ENCODE measurements at regions not wholly inside any gene's neighbourhood (a gene's known extent, or its start where the extent isn't known, plus 50 kb on each side); places are given as distances from the start of the nearest gene placed in this dataset.
"Not testable (repeated sequence)": the region's sequence is repeated elsewhere in the genome, so short reads cannot be mapped to it uniquely, and the experiment has no call there.

GRCh38 chr12:19657732-19658130, 218.4 kb downstream of the AEBP2 start:
- Mint-ChIP-seq H3K27ac (no peak overlapping the region), H3K9me3 (no peaks in the 10 kb centered on the region), H3K4me3 (no peak overlapping the region), H3K36me3 (ENCODE audit: low read depth) (no peaks in the 10 kb centered on the region), H3K4me1 (ENCODE audit: low read depth) (no peaks in the 10 kb centered on the region), H3K27me3 (ENCODE audit: insufficient read depth) (no peaks in the 10 kb centered on the region)
- intact Hi-C loops (cut with micrococcal nuclease): no loop called here
- no peak for DNase-seq (ENCODE audit: low spot score)

- Mint-ChIP-seq H3K27ac (no peak overlapping the region), H3K27me3 (ENCODE audit: insufficient read depth) (no peaks in the 10 kb centered on the region)
- intact Hi-C loops (cut with micrococcal nuclease): no loop called here
Measured at GRCh38 chr12:19659086-19659485, 219.8 kb downstream of the AEBP2 start.

GRCh38 chr12:19659501-19659900, 220.2 kb downstream of the AEBP2 start:
- intact Hi-C loops (cut with micrococcal nuclease): no loop called here
- H3K27ac Mint-ChIP-seq: no peak overlapping the region
- no peaks in the 10 kb centered on the region for H3K27me3 Mint-ChIP-seq (ENCODE audit: insufficient read depth)
- H3K4me3 Mint-ChIP-seq: no peak overlapping the region
- no peaks in the 10 kb centered on the region for H3K36me3 Mint-ChIP-seq (ENCODE audit: low read depth)
- DNase-seq (ENCODE audit: low spot score): no peak
- no peaks in the 10 kb centered on the region for H3K9me3 Mint-ChIP-seq
- no peaks in the 10 kb centered on the region for H3K4me1 Mint-ChIP-seq (ENCODE audit: low read depth)

More at GRCh38 chr12:19659086-19659485, 219.8 kb downstream of the AEBP2 start:
- no peaks in the 10 kb centered on the region for H3K4me1 Mint-ChIP-seq (ENCODE audit: low read depth)
- DNase-seq (ENCODE audit: low spot score): no peak
- H3K36me3 Mint-ChIP-seq (ENCODE audit: low read depth): no peaks in the 10 kb centered on the region
- H3K9me3 Mint-ChIP-seq: no peaks in the 10 kb centered on the region
- H3K4me3 Mint-ChIP-seq: no peak overlapping the region

DNA sequence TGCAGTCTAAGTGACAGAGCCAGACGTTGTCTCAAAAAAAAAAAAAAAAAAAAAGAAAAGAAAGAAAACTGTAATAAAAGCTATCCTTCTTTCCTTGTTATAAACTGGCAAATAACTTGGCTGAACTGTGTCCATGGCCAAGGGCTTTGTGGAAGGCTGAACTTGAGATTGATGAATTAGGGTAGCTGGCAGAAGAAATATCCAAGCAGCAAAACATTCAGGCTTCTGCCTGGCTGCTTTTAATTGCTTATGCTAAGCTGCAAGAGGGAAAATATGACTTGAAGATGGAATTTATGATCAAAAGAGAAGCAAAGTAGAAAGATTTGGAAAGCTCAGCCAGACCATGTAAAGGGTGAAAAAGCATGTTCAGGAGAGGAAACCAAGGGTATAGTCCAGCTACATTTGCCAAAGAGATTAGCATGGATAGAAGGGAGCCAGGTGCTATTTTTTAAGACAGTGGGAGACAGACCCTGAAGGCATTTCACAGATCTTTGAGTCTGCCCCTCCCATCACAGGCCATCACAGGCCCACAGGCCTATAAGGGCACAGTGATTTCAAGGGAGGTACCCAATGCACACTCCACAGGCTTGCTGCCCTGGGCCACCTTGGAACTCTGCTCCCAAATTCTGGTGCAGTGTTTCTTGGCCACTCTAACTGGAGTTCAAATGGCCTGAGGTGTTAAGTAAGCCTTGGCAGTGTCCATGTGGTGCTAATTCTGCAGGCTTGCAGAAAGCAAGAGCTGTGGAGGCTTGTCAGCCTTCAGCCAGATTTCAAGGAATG, 226.0 kb downstream of the AEBP2 start:
- Mint-ChIP-seq H3K27ac (no peak overlapping the region), H3K27me3 (ENCODE audit: insufficient read depth) (peaks cover 10% of the 10 kb centered on the region), H3K9me3 (no peaks in the 10 kb centered on the region), H3K4me3 (no peak overlapping the region), H3K36me3 (ENCODE audit: low read depth) (no peaks in the 10 kb centered on the region), H3K4me1 (ENCODE audit: low read depth) (no peaks in the 10 kb centered on the region)
- DNase-seq (ENCODE audit: low spot score): no peak
- intact Hi-C loops (cut with micrococcal nuclease): no loop called here

DNA sequence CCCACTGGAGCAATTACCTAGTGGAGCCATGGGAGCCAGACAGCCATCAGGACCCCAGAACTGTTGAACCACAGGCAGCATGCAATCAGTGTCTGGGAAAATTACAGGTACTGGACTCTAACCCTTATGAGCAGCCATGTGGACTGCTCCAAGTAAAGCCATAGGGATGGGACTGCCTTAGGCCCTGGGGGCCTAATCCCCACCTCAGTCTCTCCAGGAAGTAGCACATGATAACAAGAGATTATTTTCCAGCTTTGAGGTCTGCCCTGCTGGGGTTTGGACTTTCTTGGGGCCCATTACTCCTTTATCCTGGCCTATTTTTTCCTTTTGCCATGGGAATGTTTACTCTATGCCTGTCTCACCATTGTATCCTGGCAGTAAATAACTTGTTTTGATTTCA, 226.8 kb downstream of the AEBP2 start:
- Mint-ChIP-seq H3K4me1 (ENCODE audit: low read depth) (no peaks in the 10 kb centered on the region), H3K36me3 (ENCODE audit: low read depth) (no peaks in the 10 kb centered on the region), H3K9me3 (no peaks in the 10 kb centered on the region), H3K27me3 (ENCODE audit: insufficient read depth) (peaks cover 16% of the 10 kb centered on the region), H3K4me3 (no peak overlapping the region), H3K27ac (no peak overlapping the region)
- no peak for DNase-seq (ENCODE audit: low spot score)
- intact Hi-C loops (cut with micrococcal nuclease): no loop called here

DNA sequence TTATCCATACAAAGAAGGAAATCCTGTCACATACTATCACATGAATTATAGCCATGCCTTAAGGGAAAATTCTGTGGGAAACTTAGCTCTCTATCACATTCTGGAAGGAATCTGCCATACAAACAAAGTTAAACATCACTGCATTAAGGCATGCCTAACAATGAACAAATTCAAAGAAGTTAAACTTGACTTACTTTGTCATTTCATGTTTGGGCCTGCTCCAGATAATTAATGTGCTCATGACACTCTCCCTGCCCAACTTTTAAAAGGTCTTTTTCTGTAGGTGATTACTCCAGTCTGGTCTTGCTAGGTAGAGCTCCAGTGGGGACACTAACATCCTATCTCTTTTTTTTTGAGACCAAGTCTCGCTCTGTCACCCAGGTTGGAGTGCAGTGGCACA, 230.5 kb downstream of the AEBP2 start:
- DNase-seq (ENCODE audit: low spot score): no peak
- Mint-ChIP-seq H3K9me3 (no peaks in the 10 kb centered on the region), H3K4me1 (ENCODE audit: low read depth) (no peaks in the 10 kb centered on the region), H3K27me3 (ENCODE audit: insufficient read depth) (peaks cover 18% of the 10 kb centered on the region), H3K27ac (no peak overlapping the region), H3K4me3 (no peak overlapping the region), H3K36me3 (ENCODE audit: low read depth) (no peaks in the 10 kb centered on the region)
- intact Hi-C loops (cut with micrococcal nuclease): no loop called here

DNA sequence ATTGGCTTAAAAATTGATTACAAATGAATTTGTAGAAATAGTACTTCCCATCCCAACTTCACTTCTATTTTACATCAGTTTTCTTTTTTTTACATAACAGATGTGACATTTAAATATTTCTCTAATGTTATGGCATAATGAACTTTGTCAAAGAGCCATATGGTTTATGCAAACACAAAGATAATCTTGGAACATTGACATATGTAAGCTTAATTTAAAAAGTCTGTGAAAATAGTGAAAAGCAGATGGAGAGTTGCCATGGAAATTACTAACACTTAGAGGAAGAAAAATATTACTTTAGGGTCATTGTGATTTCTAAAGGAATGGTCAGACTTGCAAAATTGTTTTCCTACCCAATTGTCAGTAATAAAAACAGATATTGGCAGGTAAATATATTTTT, 232.4 kb downstream of the AEBP2 start:
- DNase-seq (ENCODE audit: low spot score): no peak
- peaks cover 18% of the 10 kb centered on the region for H3K27me3 Mint-ChIP-seq (ENCODE audit: insufficient read depth)
- intact Hi-C loops (cut with micrococcal nuclease): no loop called here
- no peak overlapping the region for H3K27ac Mint-ChIP-seq
- H3K36me3 Mint-ChIP-seq (ENCODE audit: low read depth): no peaks in the 10 kb centered on the region
- peaks cover 3% of the 10 kb centered on the region for H3K9me3 Mint-ChIP-seq
- peaks cover 6% of the 10 kb centered on the region for H3K4me1 Mint-ChIP-seq (ENCODE audit: low read depth)
- H3K4me3 Mint-ChIP-seq: no peak overlapping the region

GRCh38 chr12:19674437-19674836, 235.1 kb downstream of the AEBP2 start:
- Mint-ChIP-seq H3K27me3 (ENCODE audit: insufficient read depth) (peaks cover 14% of the 10 kb centered on the region), H3K9me3 (peaks cover 20% of the 10 kb centered on the region), H3K4me3 (no peak overlapping the region), H3K4me1 (ENCODE audit: low read depth) (peaks cover 31% of the 10 kb centered on the region), H3K27ac (no peak overlapping the region), H3K36me3 (ENCODE audit: low read depth) (peaks cover 14% of the 10 kb centered on the region)
- intact Hi-C loops (cut with micrococcal nuclease): no loop called here
- no peak for DNase-seq (ENCODE audit: low spot score)

DNA sequence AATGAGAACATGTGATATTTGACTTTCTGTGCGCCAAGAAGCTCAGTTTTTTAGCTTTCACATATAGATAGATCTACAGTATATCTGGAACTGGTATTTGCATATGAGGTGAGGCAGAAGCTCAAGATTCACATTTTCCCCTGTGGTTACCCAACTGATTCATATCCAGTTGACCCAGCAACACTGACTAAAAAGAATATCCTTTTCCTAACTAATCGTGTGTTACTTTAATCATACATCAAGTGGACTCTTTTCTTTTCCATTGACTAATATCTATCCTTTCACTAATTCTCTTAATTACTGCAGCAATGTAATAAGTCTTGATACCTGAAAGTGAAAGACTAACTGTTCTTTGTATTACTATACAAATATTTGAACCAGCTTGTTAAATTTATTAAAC, 236.1 kb downstream of the AEBP2 start:
- peaks cover 29% of the 10 kb centered on the region for H3K9me3 Mint-ChIP-seq
- H3K4me3 Mint-ChIP-seq: no peak overlapping the region
- intact Hi-C loops (cut with micrococcal nuclease): loop anchor here (1.0 to 5.0 kb wide), 5 partner anchors 193 to 1777 kb away; no protein-coding TSS in a partner anchor
- peaks cover 41% of the 10 kb centered on the region for H3K4me1 Mint-ChIP-seq (ENCODE audit: low read depth)
- no peak for DNase-seq (ENCODE audit: low spot score)
- H3K27ac Mint-ChIP-seq: peak overlapping the region; percentile 45
- H3K36me3 Mint-ChIP-seq (ENCODE audit: low read depth): peaks cover 19% of the 10 kb centered on the region
- peaks cover 8% of the 10 kb centered on the region for H3K27me3 Mint-ChIP-seq (ENCODE audit: insufficient read depth)

GRCh38 chr12:19678501-19678900, 239.2 kb downstream of the AEBP2 start:
- H3K9me3 Mint-ChIP-seq: peaks cover 29% of the 10 kb centered on the region
- H3K4me3 Mint-ChIP-seq: peak overlapping the region; percentile 59
- intact Hi-C loops (cut with micrococcal nuclease): loop anchor here (2.0 to 5.0 kb wide), 3 partner anchors 16 to 1774 kb away; no protein-coding TSS in a partner anchor
- H3K27me3 Mint-ChIP-seq (ENCODE audit: insufficient read depth): not testable (repeated sequence)
- peak overlapping the region; percentile 75 for H3K27ac Mint-ChIP-seq
- peak; percentile 12 for DNase-seq (ENCODE audit: low spot score)
- H3K36me3 Mint-ChIP-seq (ENCODE audit: low read depth): peaks cover 19% of the 10 kb centered on the region
- H3K4me1 Mint-ChIP-seq (ENCODE audit: low read depth): peaks cover 49% of the 10 kb centered on the region

- no peak for DNase-seq (ENCODE audit: low spot score)
- Mint-ChIP-seq H3K4me3 (no peak overlapping the region), H3K4me1 (ENCODE audit: low read depth) (peaks cover 42% of the 10 kb centered on the region), H3K9me3 (peaks cover 29% of the 10 kb centered on the region), H3K27ac (no peak overlapping the region), H3K27me3 (ENCODE audit: insufficient read depth) (peaks cover 6% of the 10 kb centered on the region), H3K36me3 (ENCODE audit: low read depth) (peaks cover 19% of the 10 kb centered on the region)
- intact Hi-C loops (cut with micrococcal nuclease): no loop called here
Measured at GRCh38 chr12:19681007-19681406, 241.7 kb downstream of the AEBP2 start.

DNA sequence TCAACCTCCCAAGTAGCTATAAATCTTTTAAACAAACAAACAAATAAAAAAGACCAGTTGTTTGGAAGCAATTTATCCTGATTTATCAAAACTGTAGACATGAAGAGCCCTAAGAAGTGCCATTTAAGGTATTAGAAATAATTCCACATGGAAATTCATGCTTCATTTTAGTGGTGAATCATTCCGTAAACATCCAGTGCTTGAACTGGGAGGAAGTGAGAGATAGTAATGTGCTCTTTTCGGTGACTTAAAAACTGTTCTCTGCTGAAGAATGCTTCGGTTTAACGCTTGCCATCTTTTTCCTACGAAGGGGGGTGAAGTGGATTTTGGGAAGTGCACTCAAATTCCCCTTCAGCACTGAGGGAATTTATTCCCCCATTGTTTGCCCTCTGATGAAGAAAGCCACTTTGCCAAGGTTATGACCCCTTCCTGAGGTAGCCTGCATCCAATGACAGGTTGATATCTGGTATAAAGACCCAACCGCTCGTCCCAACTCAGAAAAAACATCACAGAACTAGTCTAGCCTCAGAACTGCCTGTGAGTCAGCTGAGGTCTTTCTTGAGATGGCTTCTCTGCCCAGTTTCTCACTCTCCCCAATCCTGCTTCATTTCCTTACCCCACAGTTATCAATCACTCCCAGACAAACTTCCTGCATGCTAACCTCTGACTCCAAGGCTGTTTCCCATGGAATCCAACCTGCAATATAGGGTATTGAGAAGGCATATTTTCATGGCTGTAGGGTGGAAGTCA, 244.1 kb downstream of the AEBP2 start:
- Mint-ChIP-seq H3K4me1 (ENCODE audit: low read depth) (peaks cover 28% of the 10 kb centered on the region), H3K36me3 (ENCODE audit: low read depth) (peaks cover 12% of the 10 kb centered on the region)
- intact Hi-C loops (cut with micrococcal nuclease): no loop called here

GRCh38 chr12:19687371-19687770, 248.1 kb downstream of the AEBP2 start:
- Mint-ChIP-seq H3K27me3 (ENCODE audit: insufficient read depth) (peaks cover 6% of the 10 kb centered on the region), H3K4me1 (ENCODE audit: low read depth) (no peaks in the 10 kb centered on the region), H3K4me3 (no peak overlapping the region), H3K27ac (no peak overlapping the region), H3K36me3 (ENCODE audit: low read depth) (no peaks in the 10 kb centered on the region), H3K9me3 (no peaks in the 10 kb centered on the region)
- intact Hi-C loops (cut with micrococcal nuclease): no loop called here
- DNase-seq (ENCODE audit: low spot score): no peak

More for the DNA sequence above, 244.1 kb downstream of the AEBP2 start:
- no peak overlapping the region for H3K27ac Mint-ChIP-seq
- H3K4me3 Mint-ChIP-seq: no peak overlapping the region
- peaks cover 14% of the 10 kb centered on the region for H3K9me3 Mint-ChIP-seq
- no peak for DNase-seq (ENCODE audit: low spot score)
- peaks cover 6% of the 10 kb centered on the region for H3K27me3 Mint-ChIP-seq (ENCODE audit: insufficient read depth)
